ENCODE measurements at regions not wholly inside any gene's neighbourhood (a gene's known extent, or its start where the extent isn't known, plus 50 kb on each side); places are given as distances from the start of the nearest gene placed in this dataset.

- no peaks in the 10 kb centered on the region for H3K27me3 ChIP-seq (ENCODE audit: control insufficient read depth, insufficient read depth, low read length)
- intact Hi-C loops (cut with micrococcal nuclease; ENCODE audit: unreplicated experiment) (no loop called here), in situ Hi-C loops (cut with HindIII; ENCODE audit: low pct_unique_long_range_greater_than_20kb, low sequenced_read_pairs) (no loop called here)
- no peak overlapping the region for H3K27ac ChIP-seq (ENCODE audit: low read length)
- BruUV-seq (replicated peaks) = no TSS peak
- no peak for TF ChIP-seq POLR2AphosphoS5 (IDR thresholded peaks at IDR 0.05; ENCODE audit: low read depth, low read length)
- TF ChIP-seq TCF7L2 (IDR thresholded peaks at IDR 0.05; ENCODE audit: low read depth, low read length) = no peak
- no peak for TF ChIP-seq SIN3A (IDR thresholded peaks at IDR 0.05; ENCODE audit: borderline replicate concordance, insufficient read depth, low read depth, low read length)
- no peak for TF ChIP-seq CTCF (IDR thresholded peaks at IDR 0.05)
- TF ChIP-seq REST (IDR thresholded peaks at IDR 0.05; ENCODE audit: insufficient read depth in 1 of 2, low read depth in 2 of 2, low read length in 1 of 2) = no peak
- no peak for ATAC-seq
- no peaks in the 10 kb centered on the region for H3K4me1 ChIP-seq (ENCODE audit: control insufficient read depth, insufficient read depth, low read length)
- no peaks in the 10 kb centered on the region for H3K9me3 ChIP-seq (ENCODE audit: control insufficient read depth, insufficient read depth, low read depth, low read length)
- ChIA-PET POLR2A (no interaction called here), CTCF (no interaction called here)
- no peak overlapping the region for H3K4me3 ChIP-seq (ENCODE audit: low read depth in 2 of 2, low read length in 2 of 2)
- no peak for DNase-seq (ENCODE audit: low read depth, low spot score)
- H3K36me3 ChIP-seq (ENCODE audit: control insufficient read depth, insufficient read depth, low read length) = no peaks in the 10 kb centered on the region
Observed at GRCh38 chr4:138086611-138087041, 155.5 kb downstream of the SLC7A11 start.

- TF ChIP-seq POLR2AphosphoS5 (IDR thresholded peaks at IDR 0.05; ENCODE audit: low read depth, low read length) = no peak
- no peak for TF ChIP-seq SIN3A (IDR thresholded peaks at IDR 0.05; ENCODE audit: borderline replicate concordance, insufficient read depth, low read depth, low read length)
- TF ChIP-seq TCF7L2 (IDR thresholded peaks at IDR 0.05; ENCODE audit: low read depth, low read length) = no peak
- TF ChIP-seq REST (IDR thresholded peaks at IDR 0.05; ENCODE audit: insufficient read depth in 1 of 2, low read depth in 2 of 2, low read length in 1 of 2) = no peak
- no peak for TF ChIP-seq CTCF (IDR thresholded peaks at IDR 0.05)
- Histone ChIP-seq H3K27ac (ENCODE audit: low read length) (no peak overlapping the region), H3K36me3 (ENCODE audit: control insufficient read depth, insufficient read depth, low read length) (no peaks in the 10 kb centered on the region), H3K4me1 (ENCODE audit: control insufficient read depth, insufficient read depth, low read length) (no peaks in the 10 kb centered on the region), H3K4me3 (ENCODE audit: low read depth in 2 of 2, low read length in 2 of 2) (no peak overlapping the region), H3K9me3 (ENCODE audit: control insufficient read depth, insufficient read depth, low read depth, low read length) (no peaks in the 10 kb centered on the region), H3K27me3 (ENCODE audit: control insufficient read depth, insufficient read depth, low read length) (no peaks in the 10 kb centered on the region)
- no TSS peak for BruUV-seq (replicated peaks)
- ChIA-PET CTCF (no interaction called here), POLR2A (no interaction called here)
- in situ Hi-C loops (cut with HindIII; ENCODE audit: low pct_unique_long_range_greater_than_20kb, low sequenced_read_pairs) (no loop called here), intact Hi-C loops (cut with micrococcal nuclease; ENCODE audit: unreplicated experiment) (no loop called here)
- no peak for DNase-seq (ENCODE audit: low read depth, low spot score)
- ATAC-seq = no peak
Observed at GRCh38 chr4:138085736-138086305, 156.3 kb downstream of the SLC7A11 start.

Measured in Panc1 (cell line).